GM12878 (cell line): ENCODE measurements at regions not wholly inside any gene's neighbourhood (a gene's known extent, or its start where the extent isn't known, plus 50 kb on each side); places are given as distances from the start of the nearest gene placed in this dataset.

Experiments used
- ATAC-seq: fragments of 200-7000 bp; cut with Tn5 transposase; 3 replicates; pipeline ENCODE4 v1.9.1; 2020; ENCODE audit warnings: mild to moderate bottlenecking, moderate library complexity
- BruUV-seq: library from RNA; stranded (reverse); fragments of 400-500 nt; replicated peaks from 2 replicates; lab custom pipeline; 2021; lab: Mats Ljungman, UMichigan
- CTCF ChIA-PET: fragments of 300-600 bp; sonication (Branson Sonifier 250); formaldehyde crosslinking; extraction: SDS; loops from one replicate; lab custom pipeline; 2021; ENCODE audit warnings: inconsistent platforms; lab: Yijun Ruan, JAX
- POLR2A ChIA-PET: fragments of 350-600 bp; formaldehyde crosslinking; extraction: SDS; loops from one replicate; lab custom pipeline; 2021; ENCODE audit warnings: inconsistent platforms; lab: Charles Lee
- RAD21 ChIA-PET: fragments of 300-600 bp; sonication (Branson Sonifier 250); formaldehyde crosslinking; loops from one replicate; lab custom pipeline; 2023; ENCODE audit warnings: antibody characterized with exemption; ENCODE audit not compliant: unreplicated experiment; lab: Charles Lee
- SMC1A ChIA-PET: fragments of 300-600 bp; sonication (Branson Sonifier 250); formaldehyde crosslinking; loops from one replicate; lab custom pipeline; 2023; ENCODE audit not compliant: unreplicated experiment, uncharacterized antibody; lab: Charles Lee
- DNase-seq: peaks from one replicate; pipeline ENCODE4 v3.0.0-alpha.2; 2011; ENCODE audit warnings: low read depth, low spot score
- FAIRE-seq: peaks from 3 replicates; lab custom pipeline; 2011; peaks lifted over from hg19 to GRCh38; lab: Jason Lieb, UNC
- H2AFZ ChIP-seq: 2 replicates; pipeline ENCODE4 v1.6.0; 2011; ENCODE audit warnings: low read depth, low read length, control low read depth; ENCODE audit not compliant: control insufficient read depth
- H3K27ac ChIP-seq: 2 replicates; pipeline ENCODE4 v1.5.1; 2011; ENCODE audit warnings: control low read depth; ENCODE audit not compliant: control insufficient read depth, insufficient read depth
- H3K27me3 ChIP-seq, 2 experiments: replicated peaks in 1 of 2; 2 replicates each; pipeline versions ENCODE4 v1.6.0 to v1.6.1; 2011; ENCODE audit warnings: low read length in 1 of 2; ENCODE audit not compliant: control insufficient read depth in 2 of 2, insufficient read depth in 2 of 2
- H3K36me3 ChIP-seq, 2 experiments: 2 replicates each; pipeline ENCODE4 v1.5.1; 2011; ENCODE audit warnings: low read length in 1 of 2; ENCODE audit not compliant: control insufficient read depth in 2 of 2, insufficient read depth in 2 of 2
- H3K4me1 ChIP-seq: 2 replicates; pipeline ENCODE4 v1.6.1; 2011; ENCODE audit warnings: mild to moderate bottlenecking, low read length, moderate library complexity, mixed read lengths; ENCODE audit not compliant: control insufficient read depth, insufficient read depth
- H3K4me2 ChIP-seq: 2 replicates; pipeline ENCODE4 v1.6.0; 2011; ENCODE audit warnings: control low read depth; ENCODE audit not compliant: control insufficient read depth, insufficient read depth
- H3K4me3 ChIP-seq: fragments of 200-600 bp; sonication (generic); 2 replicates; pipeline ENCODE4 v1.5.1; 2016
- H3K79me2 ChIP-seq: 2 replicates; pipeline ENCODE4 v1.6.0; 2011; ENCODE audit warnings: low read length; ENCODE audit not compliant: control insufficient read depth, insufficient read depth
- H3K9ac ChIP-seq: 2 replicates; pipeline ENCODE4 v1.8.0; 2011; ENCODE audit warnings: low read length, control low read depth, mixed read lengths; ENCODE audit not compliant: control insufficient read depth, insufficient read depth
- H3K9me3 ChIP-seq: replicated peaks from 3 replicates; pipeline ENCODE4 v1.5.1; 2011; ENCODE audit warnings: mild to moderate bottlenecking, low read length; ENCODE audit not compliant: control insufficient read depth, insufficient read depth
- H4K20me1 ChIP-seq: 2 replicates; pipeline ENCODE4 v1.6.0; 2011; ENCODE audit not compliant: control insufficient read depth, insufficient read depth
- ESRRA ChIP-seq: IDR thresholded peaks from 2 replicates; pipeline ENCODE4 v1.6.1; 2012; ENCODE audit warnings: mild to moderate bottlenecking, low read length, improper control_type of control experiment
- NFIC ChIP-seq: IDR thresholded peaks from 2 replicates; pipeline ENCODE4 v1.6.1; 2012; ENCODE audit warnings: low read depth, mild to moderate bottlenecking, inconsistent platforms, low read length, moderate library complexity
- NFXL1 ChIP-seq: fragments of 450-650 bp; IDR thresholded peaks from 2 replicates; pipeline ENCODE4 v1.6.1; 2017; ENCODE audit warnings: antibody characterized with exemption, mild to moderate bottlenecking, borderline replicate concordance
- RAD51 ChIP-seq: fragments of 450-650 bp; IDR thresholded peaks from 2 replicates; pipeline ENCODE4 v1.6.1; 2016; ENCODE audit warnings: moderate library complexity, mild to moderate bottlenecking, inconsistent platforms
- ZNF207 ChIP-seq: fragments of 450-650 bp; IDR thresholded peaks from 2 replicates; pipeline ENCODE4 v1.6.1; 2014; ENCODE audit warnings: antibody characterized with exemption, mild to moderate bottlenecking, borderline replicate concordance
- in situ Hi-C: fragments of 300-500 bp; cut with MboI; formaldehyde crosslinking; loops from 9 replicates; pipeline ENCODE4 v1.14.3; 2018; ENCODE audit warnings: mixed read lengths
- intact Hi-C: fragments of 100-400 bp; cut with micrococcal nuclease; formaldehyde crosslinking; loops from one replicate; pipeline ENCODE4 v1.14.2; 2022; ENCODE audit not compliant: unreplicated experiment
- TF ChIP-seq, protein P1 (sequence below): fragments of 450-650 bp; IDR thresholded peaks from 2 replicates; pipeline ENCODE4 v1.6.1; 2016; ENCODE audit warnings: mild to moderate bottlenecking, moderate library complexity, borderline replicate concordance

DNA sequence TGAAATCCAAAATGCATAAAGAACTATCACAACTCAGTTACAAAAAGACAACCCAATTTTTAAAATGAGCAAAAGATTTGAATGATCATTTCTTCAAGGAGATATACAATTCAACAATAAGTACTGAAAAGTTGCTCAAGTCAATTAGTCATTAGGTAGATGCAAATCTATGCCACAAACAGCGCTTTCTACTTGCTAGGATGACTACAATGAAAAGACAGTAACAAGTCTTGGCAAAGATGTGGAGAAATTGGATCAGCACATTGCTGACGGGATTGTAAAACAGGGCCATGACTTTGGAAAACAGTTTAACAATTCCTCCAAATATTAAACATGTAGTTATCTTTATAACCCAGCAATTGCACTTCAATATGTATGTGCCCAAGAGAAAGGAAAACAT, 166.3 kb upstream of the MC4R start (continued):
- TF ChIP-seq, protein P1, sequence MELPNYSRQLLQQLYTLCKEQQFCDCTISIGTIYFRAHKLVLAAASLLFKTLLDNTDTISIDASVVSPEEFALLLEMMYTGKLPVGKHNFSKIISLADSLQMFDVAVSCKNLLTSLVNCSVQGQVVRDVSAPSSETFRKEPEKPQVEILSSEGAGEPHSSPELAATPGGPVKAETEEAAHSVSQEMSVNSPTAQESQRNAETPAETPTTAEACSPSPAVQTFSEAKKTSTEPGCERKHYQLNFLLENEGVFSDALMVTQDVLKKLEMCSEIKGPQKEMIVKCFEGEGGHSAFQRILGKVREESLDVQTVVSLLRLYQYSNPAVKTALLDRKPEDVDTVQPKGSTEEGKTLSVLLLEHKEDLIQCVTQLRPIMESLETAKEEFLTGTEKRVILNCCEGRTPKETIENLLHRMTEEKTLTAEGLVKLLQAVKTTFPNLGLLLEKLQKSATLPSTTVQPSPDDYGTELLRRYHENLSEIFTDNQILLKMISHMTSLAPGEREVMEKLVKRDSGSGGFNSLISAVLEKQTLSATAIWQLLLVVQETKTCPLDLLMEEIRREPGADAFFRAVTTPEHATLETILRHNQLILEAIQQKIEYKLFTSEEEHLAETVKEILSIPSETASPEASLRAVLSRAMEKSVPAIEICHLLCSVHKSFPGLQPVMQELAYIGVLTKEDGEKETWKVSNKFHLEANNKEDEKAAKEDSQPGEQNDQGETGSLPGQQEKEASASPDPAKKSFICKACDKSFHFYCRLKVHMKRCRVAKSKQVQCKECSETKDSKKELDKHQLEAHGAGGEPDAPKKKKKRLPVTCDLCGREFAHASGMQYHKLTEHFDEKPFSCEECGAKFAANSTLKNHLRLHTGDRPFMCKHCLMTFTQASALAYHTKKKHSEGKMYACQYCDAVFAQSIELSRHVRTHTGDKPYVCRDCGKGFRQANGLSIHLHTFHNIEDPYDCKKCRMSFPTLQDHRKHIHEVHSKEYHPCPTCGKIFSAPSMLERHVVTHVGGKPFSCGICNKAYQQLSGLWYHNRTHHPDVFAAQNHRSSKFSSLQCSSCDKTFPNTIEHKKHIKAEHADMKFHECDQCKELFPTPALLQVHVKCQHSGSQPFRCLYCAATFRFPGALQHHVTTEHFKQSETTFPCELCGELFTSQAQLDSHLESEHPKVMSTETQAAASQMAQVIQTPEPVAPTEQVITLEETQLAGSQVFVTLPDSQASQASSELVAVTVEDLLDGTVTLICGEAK: no peak
- no peak for TF ChIP-seq ZNF207

DNA sequence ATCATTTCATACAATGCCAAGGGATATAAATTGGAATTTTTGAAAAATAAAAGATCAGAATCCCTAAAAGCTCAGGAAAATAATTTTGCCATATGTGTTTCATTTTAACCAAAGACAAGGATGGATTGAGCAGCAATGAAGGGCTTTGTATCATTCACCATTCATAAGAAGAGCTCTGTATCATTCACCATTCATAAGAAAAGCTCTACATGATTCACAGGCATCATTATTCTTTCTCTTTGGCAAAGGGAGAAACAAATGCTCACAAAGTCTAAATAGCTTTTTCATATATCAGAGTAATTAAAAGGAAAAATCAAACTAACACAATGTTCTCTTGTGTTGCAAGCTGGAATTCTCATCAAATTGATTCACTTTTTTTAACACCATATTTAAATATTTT, 169.1 kb upstream of the MC4R start:
- Histone ChIP-seq H3K27ac (no peak overlapping the region), H3K9ac (no peak overlapping the region), H3K36me3 (no peaks in the 10 kb centered on the region), H3K4me1 (no peaks in the 10 kb centered on the region), H2AFZ (no peak overlapping the region), H3K4me2 (no peak overlapping the region), H3K4me3 (no peak overlapping the region), H4K20me1 (no peaks in the 10 kb centered on the region), H3K9me3 (no peaks in the 10 kb centered on the region), H3K79me2 (no peaks in the 10 kb centered on the region), H3K27me3 (no peaks in the 10 kb centered on the region)
- SMC1A ChIA-PET: no interaction called here
- no peak for TF ChIP-seq NFXL1
- no peak for TF ChIP-seq ESRRA
- TF ChIP-seq NFIC: no peak
- no peak for TF ChIP-seq RAD51
- no peak for DNase-seq
- no peak for FAIRE-seq
- intact Hi-C loops: no loop called here
- CTCF ChIA-PET: interaction anchor here (1.2 kb wide), 1 partner anchor 546 kb away, joined by 5 read pairs; no protein-coding TSS in a partner anchor
- RAD21 ChIA-PET: no interaction called here
- POLR2A ChIA-PET: no interaction called here
- ATAC-seq: no peak
- no TSS peak for BruUV-seq
- in situ Hi-C loops: no loop called here
